HG02852 (cell line): ENCODE measurements at regions not wholly inside any gene's neighbourhood (a gene's known extent, or its start where the extent isn't known, plus 50 kb on each side); places are given as distances from the start of the nearest gene placed in this dataset.

Source experiments
- ATAC-seq: cut with Tn5 transposase; IDR thresholded peaks from one replicate; pipeline ENCODE4 v1.9.1; 2021; ENCODE audit warnings: mild to moderate bottlenecking, moderate library complexity; ENCODE audit not compliant: unreplicated experiment

- no peak for ATAC-seq
Observed at GRCh38 chr3:194801461-194802432, 116.1 kb downstream of the FAM43A start.

GRCh38 chr3:194804796-194805195 is 119.1 kb downstream of the FAM43A start:
- no peak for ATAC-seq

GRCh38 chr3:194805546-194805945 is 119.9 kb downstream of the FAM43A start:
- ATAC-seq, result no peak

GRCh38 chr3:194806991-194807630 is 121.4 kb downstream of the FAM43A start:
- ATAC-seq, result no peak

- no peak for ATAC-seq
Observed at GRCh38 chr3:194808640-194809097, 123.0 kb downstream of the FAM43A start.

- no peak for ATAC-seq
Observed at GRCh38 chr3:194809382-194809781, 123.7 kb downstream of the FAM43A start.

- no peak for ATAC-seq
Observed at GRCh38 chr3:194810076-194810475, 124.4 kb downstream of the FAM43A start.

- no peak for ATAC-seq
Observed at GRCh38 chr3:194811118-194811517, 125.4 kb downstream of the FAM43A start.

GRCh38 chr3:194812176-194812575 is 126.5 kb downstream of the FAM43A start:
- no peak for ATAC-seq

GRCh38 chr3:194814878-194815357 is 129.2 kb downstream of the FAM43A start:
- no peak for ATAC-seq

- no peak for ATAC-seq
Observed at GRCh38 chr3:194816748-194817591, 131.3 kb downstream of the FAM43A start.

GRCh38 chr3:194817592-194817930 is 131.9 kb downstream of the FAM43A start:
- ATAC-seq, result no peak

- no peak for ATAC-seq
Observed at GRCh38 chr3:194817936-194818335, 132.3 kb downstream of the FAM43A start.

- no peak for ATAC-seq
Observed at GRCh38 chr3:194824100-194824499, 138.4 kb downstream of the FAM43A start.

GRCh38 chr3:194824701-194825111 is 139.0 kb downstream of the FAM43A start:
- no peak for ATAC-seq

- ATAC-seq, result no peak
Observed at GRCh38 chr3:194826594-194826993, 140.9 kb downstream of the FAM43A start.

- no peak for ATAC-seq
Observed at GRCh38 chr3:194827486-194827885, 141.8 kb downstream of the FAM43A start.

GRCh38 chr3:194828116-194828515 is 142.4 kb downstream of the FAM43A start:
- no peak for ATAC-seq

GRCh38 chr3:194828926-194829325 is 143.2 kb downstream of the FAM43A start:
- no peak for ATAC-seq

- no peak for ATAC-seq
Observed at GRCh38 chr3:194830401-194830800, 144.7 kb downstream of the FAM43A start.

- ATAC-seq, result no peak
Observed at GRCh38 chr3:194830978-194831377, 145.3 kb downstream of the FAM43A start.
